H1 (cell line): ENCODE measurements at regions not wholly inside any gene's neighbourhood (a gene's known extent, or its start where the extent isn't known, plus 50 kb on each side); places are given as distances from the start of the nearest gene placed in this dataset.

ENCODE experiments used
- CTCF ChIA-PET: fragments of 300-600 bp; sonication (Branson Sonifier 250); formaldehyde crosslinking; loops from one replicate; lab custom pipeline; 2021; ENCODE audit not compliant: partially characterized antibody; lab: Charles Lee
- POLR2A ChIA-PET: fragments of 300-600 bp; sonication (Branson Sonifier 250); formaldehyde crosslinking; loops from one replicate; lab custom pipeline; 2021; ENCODE audit warnings: inconsistent platforms; ENCODE audit not compliant: partially characterized antibody; lab: Charles Lee
- DNase-seq, 2 experiments: peaks; one replicate each; pipeline versions ENCODE4 v3.0.0 to v3.0.0-alpha.2; 2010 to 2022; ENCODE audit warnings: low spot score in 2 of 2, low read depth in 1 of 2, mixed read lengths in 1 of 2
- FAIRE-seq: peaks from 2 replicates; lab custom pipeline; 2011; peaks lifted over from hg19 to GRCh38; lab: Jason Lieb, UNC
- H2AFZ ChIP-seq: 2 replicates; pipeline ENCODE4 v1.8.1; 2012; ENCODE audit warnings: low read length, inconsistent platforms
- H2AK5ac ChIP-seq: 2 replicates; pipeline ENCODE4 v1.6.1; 2013; ENCODE audit warnings: low read depth, low read length
- H2BK120ac ChIP-seq: replicated peaks from 2 replicates; pipeline ENCODE3; 2013; ENCODE audit warnings: low read depth, low read length, inconsistent platforms
- H2BK12ac ChIP-seq: 2 replicates; pipeline ENCODE4 v1.6.1; 2013; ENCODE audit warnings: low read depth, low read length
- H2BK15ac ChIP-seq: 2 replicates; pipeline ENCODE4 v1.6.1; 2013; ENCODE audit warnings: low read length
- H2BK20ac ChIP-seq: 2 replicates; pipeline ENCODE4 v1.6.1; 2013; ENCODE audit warnings: low read length
- H2BK5ac ChIP-seq: 2 replicates; pipeline ENCODE4 v1.6.1; 2013; ENCODE audit warnings: low read depth, low read length
- H3K14ac ChIP-seq: 2 replicates; pipeline ENCODE4 v1.6.1; 2013; ENCODE audit warnings: inconsistent platforms; ENCODE audit not compliant: insufficient read length
- H3K18ac ChIP-seq: 2 replicates; pipeline ENCODE4 v1.6.1; 2013; ENCODE audit warnings: low read length; ENCODE audit errors: extremely low read depth
- H3K23ac ChIP-seq: 2 replicates; pipeline ENCODE4 v1.6.1; 2013; ENCODE audit warnings: inconsistent platforms; ENCODE audit not compliant: insufficient read length
- H3K23me2 ChIP-seq: 2 replicates; pipeline ENCODE4 v1.6.1; 2013; ENCODE audit warnings: low read depth, low read length
- H3K27ac ChIP-seq: 2 replicates; pipeline ENCODE4 v1.6.1; 2011; ENCODE audit warnings: low read depth, low read length, inconsistent platforms
- H3K27me3 ChIP-seq, 4 experiments: replicated peaks in 1 of 4; 1 replicate in 1 of 4; 2 replicates in 3 of 4; pipeline versions ENCODE4 v1.6.1 to v1.8.1; 2011 to 2013; ENCODE audit warnings: low read length in 3 of 4, mild to moderate bottlenecking in 3 of 4, inconsistent platforms in 2 of 4, mixed read lengths in 2 of 4, moderate library complexity in 1 of 4; ENCODE audit not compliant: control insufficient read depth in 3 of 4, insufficient read depth in 3 of 4; ENCODE audit errors: extremely low read depth in 1 of 4
- H3K36me3 ChIP-seq, 4 experiments: 2 replicates each; pipeline versions ENCODE4 v1.6.1 to v1.8.1; 2011 to 2013; ENCODE audit warnings: mild to moderate bottlenecking in 4 of 4, low read length in 3 of 4, moderate library complexity in 2 of 4, control low read depth in 1 of 4, inconsistent platforms in 1 of 4; ENCODE audit not compliant: insufficient read depth in 4 of 4, control insufficient read depth in 2 of 4
- H3K4ac ChIP-seq: replicated peaks from 2 replicates; pipeline ENCODE3; 2013; ENCODE audit warnings: low read length, low read depth, mixed read lengths, inconsistent platforms; ENCODE audit not compliant: insufficient read length
- H3K4me1 ChIP-seq, 4 experiments: replicated peaks in 1 of 4; 1 replicate in 1 of 4; 2 replicates in 3 of 4; pipeline versions ENCODE4 v1.6.1 to v1.8.1; 2011 to 2013; ENCODE audit warnings: low read length in 3 of 4, inconsistent platforms in 2 of 4, mixed read lengths in 1 of 4; ENCODE audit not compliant: insufficient read depth in 4 of 4, control insufficient read depth in 3 of 4
- H3K4me2 ChIP-seq, 2 experiments: 2 replicates each; pipeline versions ENCODE4 v1.6.1 to v1.8.1; 2011 to 2013; ENCODE audit warnings: low read depth in 2 of 2, low read length in 2 of 2, control low read depth in 1 of 2, inconsistent platforms in 1 of 2, mild to moderate bottlenecking in 1 of 2; ENCODE audit not compliant: insufficient read depth in 1 of 2
- H3K4me3 ChIP-seq, 4 experiments: fragments of 200-600, 300-600 bp in 1 of 4; sonication (generic), shearing (Covaris generic), sonication (Bioruptor Twin) in 1 of 4; 2 replicates each; pipeline versions ENCODE4 v1.5.1 to v1.8.1; 2011 to 2016; ENCODE audit warnings: low read length in 4 of 4, low read depth in 3 of 4, control low read depth in 2 of 4, inconsistent platforms in 2 of 4, mild to moderate bottlenecking in 2 of 4, mixed read lengths in 1 of 4, moderate library complexity in 1 of 4; ENCODE audit not compliant: insufficient read depth in 2 of 4; ENCODE audit errors: extremely low read depth in 1 of 4
- H3K56ac ChIP-seq: replicated peaks from 2 replicates; pipeline ENCODE3; 2013; ENCODE audit warnings: low read depth, mild to moderate bottlenecking, mixed read lengths, low read length, inconsistent platforms; ENCODE audit not compliant: insufficient read length
- H3K79me1 ChIP-seq: 2 replicates; pipeline ENCODE4 v1.6.1; 2013; ENCODE audit warnings: low read depth, low read length, control low read depth
- H3K79me2 ChIP-seq, 2 experiments: 2 replicates each; pipeline versions ENCODE4 v1.6.1 to v1.8.1; 2012 to 2013; ENCODE audit warnings: low read length in 2 of 2, mild to moderate bottlenecking in 2 of 2, inconsistent platforms in 1 of 2; ENCODE audit not compliant: insufficient read depth in 2 of 2, control insufficient read depth in 1 of 2
- H3K9ac ChIP-seq, 4 experiments: replicated peaks in 1 of 4; 1 replicate in 1 of 4; 2 replicates in 3 of 4; pipeline versions ENCODE4 v1.6.1 to v1.8.1; 2011 to 2013; ENCODE audit warnings: low read depth in 3 of 4, low read length in 3 of 4, control low read depth in 2 of 4, mild to moderate bottlenecking in 2 of 4, moderate library complexity in 2 of 4, inconsistent platforms in 1 of 4; ENCODE audit errors: extremely low read depth in 1 of 4
- H3K9me3 ChIP-seq, 2 experiments: 2 replicates each; pipeline versions ENCODE4 v1.6.1 to v1.8.1; 2012 to 2013; ENCODE audit warnings: mild to moderate bottlenecking in 2 of 2, moderate library complexity in 2 of 2, control low read depth in 1 of 2, inconsistent platforms in 1 of 2, low read depth in 1 of 2, low read length in 1 of 2, mixed read lengths in 1 of 2; ENCODE audit not compliant: insufficient read depth in 2 of 2
- H4K20me1 ChIP-seq, 2 experiments: replicated peaks in 1 of 2; 2 replicates each; pipeline versions ENCODE3 to v1.8.1; 2011 to 2013; ENCODE audit warnings: inconsistent platforms in 2 of 2, low read length in 2 of 2, mild to moderate bottlenecking in 1 of 2; ENCODE audit not compliant: insufficient read depth in 2 of 2, control insufficient read depth in 1 of 2
- H4K5ac ChIP-seq: 2 replicates; pipeline ENCODE4 v1.6.1; 2013; ENCODE audit warnings: low read length, low read depth, mixed read lengths, inconsistent platforms; ENCODE audit not compliant: insufficient read length
- H4K8ac ChIP-seq: 2 replicates; pipeline ENCODE4 v1.8.0; 2013; ENCODE audit warnings: mild to moderate bottlenecking, moderate library complexity, low read length, inconsistent platforms; ENCODE audit not compliant: insufficient read depth; ENCODE audit errors: extremely low read depth
- H4K91ac ChIP-seq: replicated peaks from 2 replicates; pipeline ENCODE3; 2013; ENCODE audit warnings: low read length, mixed read lengths, inconsistent platforms; ENCODE audit not compliant: insufficient read length
- HDAC6 ChIP-seq: IDR thresholded peaks from one replicate; pipeline ENCODE4 v1.7.1; 2012; ENCODE audit warnings: low read depth, mild to moderate bottlenecking, inconsistent platforms, low read length, moderate library complexity
- NANOG ChIP-seq: IDR thresholded peaks from 2 replicates; pipeline ENCODE4 v1.6.1; 2011; ENCODE audit warnings: low read length, low read depth, mild to moderate bottlenecking, inconsistent platforms; ENCODE audit not compliant: insufficient read depth, poor library complexity, severe bottlenecking
- SRF ChIP-seq: IDR thresholded peaks from 2 replicates; pipeline ENCODE4 v1.6.1; 2011; ENCODE audit warnings: mild to moderate bottlenecking, low read depth, low read length, moderate library complexity
- TAF1 ChIP-seq: IDR thresholded peaks from 2 replicates; pipeline ENCODE4 v1.6.1; 2011; ENCODE audit warnings: mild to moderate bottlenecking, low read depth, low read length
- whole genome bisulfite sequencing, 2 experiments: shearing (Covaris generic) in 1 of 2; methylation state at CpG; one replicate each; pipeline versions ENCODE4 v1.1.6 to v1.1.7; 2013 to 2015; ENCODE audit warnings: low lambda C conversion rate in 2 of 2, mixed read lengths in 2 of 2, inconsistent platforms in 1 of 2, low coverage in 1 of 2, missing lambda C conversion rate in 1 of 2; ENCODE audit not compliant: insufficient replicate concordance in 2 of 2, insufficient coverage in 1 of 2, insufficient read length in 1 of 2; ENCODE audit errors: extremely low coverage in 1 of 2, missing lambda C conversion rate in 1 of 2; 5-methylcytosine and 5-hydroxymethylcytosine counted together

DNA sequence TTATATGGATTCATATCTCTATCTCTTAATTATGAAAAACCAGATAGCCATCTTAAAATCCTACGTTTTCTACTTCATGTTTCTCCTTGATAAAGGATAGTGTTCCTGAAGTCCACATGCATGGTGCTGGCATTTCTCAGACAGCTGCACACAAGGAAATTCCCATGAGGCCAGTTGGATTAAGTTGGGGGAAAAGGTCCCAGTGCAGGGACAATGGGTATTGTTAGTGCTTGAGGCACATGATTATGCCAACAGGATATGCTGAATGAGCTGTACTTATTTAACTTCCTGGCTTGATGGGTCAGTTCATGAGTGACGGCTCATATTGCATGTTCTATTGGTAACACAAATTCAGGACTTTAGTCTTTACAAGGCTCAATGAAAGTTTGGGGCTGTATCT is 913.9 kb upstream of the NDST4 start:
- no peaks in the 10 kb centered on the region for H3K9me3 ChIP-seq
- FAIRE-seq (no peak), DNase-seq (no peak)
- H3K23ac ChIP-seq: no peak overlapping the region
- no peaks in the 10 kb centered on the region for H3K4me1 ChIP-seq
- no peak overlapping the region for H3K4me3 ChIP-seq
- no peak for TF ChIP-seq NANOG
- TF ChIP-seq TAF1: no peak
- no peak for TF ChIP-seq HDAC6
- TF ChIP-seq SRF: no peak
- H2AK5ac ChIP-seq: no peak overlapping the region
- no peak overlapping the region for H4K91ac ChIP-seq
- H4K5ac ChIP-seq: no peak overlapping the region
- H3K79me2 ChIP-seq: no peaks in the 10 kb centered on the region
- H3K56ac ChIP-seq: no peak overlapping the region
- H3K18ac ChIP-seq: no peak overlapping the region
- H3K9ac ChIP-seq: no peak overlapping the region
- no peaks in the 10 kb centered on the region for H4K20me1 ChIP-seq
- H2BK15ac ChIP-seq: no peak overlapping the region
- no peak overlapping the region for H3K4me2 ChIP-seq
- no peak overlapping the region for H2BK12ac ChIP-seq
- POLR2A ChIA-PET: no interaction called here
- H3K4ac ChIP-seq: no peak overlapping the region
- H3K27me3 ChIP-seq: no peaks in the 10 kb centered on the region
- H3K27ac ChIP-seq: no peak overlapping the region
- no peak overlapping the region for H2BK5ac ChIP-seq
- no peak overlapping the region for H4K8ac ChIP-seq
- H3K14ac ChIP-seq: no peak overlapping the region
- no peaks in the 10 kb centered on the region for H3K79me1 ChIP-seq
- H2BK20ac ChIP-seq: no peak overlapping the region
- no peaks in the 10 kb centered on the region for H3K23me2 ChIP-seq
- WGBS, 2 experiments: 92% methylated on average over 2 of the region's 2 CpGs; no CpG with 5 or more reads in 1 of the 2 experiments
- H3K36me3 ChIP-seq: no peaks in the 10 kb centered on the region
- H2AFZ ChIP-seq: peak overlapping the region; percentile 71; the same call in 1 of the 2 replicates
- CTCF ChIA-PET: no interaction called here
- no peak overlapping the region for H2BK120ac ChIP-seq
